KBM-7 (cell line): ENCODE measurements at regions not wholly inside any gene's neighbourhood (a gene's known extent, or its start where the extent isn't known, plus 50 kb on each side); places are given as distances from the start of the nearest gene placed in this dataset.

Source experiments
- DNase-seq: peaks from one replicate; pipeline ENCODE4 v3.0.0-alpha.2; 2015
- in situ Hi-C: fragments of 300-500 bp; cut with MboI; formaldehyde crosslinking; loops from 2 replicates; pipeline ENCODE4 v1.14.3; 2020; ENCODE audit warnings: low sequenced_read_pairs, low pct_unique_long_range_greater_than_20kb, mixed read lengths

DNA sequence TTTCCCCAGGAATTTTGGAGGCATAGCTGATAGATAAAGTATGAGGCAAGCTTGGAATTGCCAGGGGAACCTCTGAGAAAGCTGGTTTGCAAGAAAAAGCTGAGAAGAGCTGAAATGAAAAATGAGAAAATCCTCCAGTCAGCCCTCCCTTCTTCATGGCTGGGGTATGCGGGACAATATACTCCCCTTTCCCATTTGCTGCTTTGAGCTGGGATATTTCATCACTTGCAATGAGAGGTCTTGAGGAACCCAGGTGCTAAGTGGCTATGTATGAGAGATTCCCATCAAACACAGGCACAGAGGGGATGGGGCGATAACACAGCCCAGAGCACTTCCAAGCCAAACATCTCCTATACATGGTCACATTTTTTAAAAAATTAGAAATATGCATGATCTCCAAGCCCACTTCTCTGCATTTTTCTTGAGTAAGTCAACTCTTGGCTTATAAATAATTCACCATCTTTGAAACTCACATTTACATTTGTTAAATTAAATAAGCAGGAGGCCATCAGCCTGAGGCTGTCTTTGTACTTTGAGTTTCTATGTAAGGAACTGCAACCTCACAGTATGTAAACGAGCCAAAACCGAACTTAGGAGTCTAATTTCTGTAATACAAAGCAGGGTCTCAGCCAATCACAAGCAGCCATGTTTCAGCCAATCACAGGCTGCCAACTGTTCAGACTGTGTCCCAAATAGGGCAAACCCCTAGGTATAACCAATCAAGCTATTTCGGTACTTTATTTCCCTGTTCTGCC is 983.6 kb upstream of the NR2F2 start:
- in situ Hi-C loops: no loop called here
- no peak for DNase-seq

DNA sequence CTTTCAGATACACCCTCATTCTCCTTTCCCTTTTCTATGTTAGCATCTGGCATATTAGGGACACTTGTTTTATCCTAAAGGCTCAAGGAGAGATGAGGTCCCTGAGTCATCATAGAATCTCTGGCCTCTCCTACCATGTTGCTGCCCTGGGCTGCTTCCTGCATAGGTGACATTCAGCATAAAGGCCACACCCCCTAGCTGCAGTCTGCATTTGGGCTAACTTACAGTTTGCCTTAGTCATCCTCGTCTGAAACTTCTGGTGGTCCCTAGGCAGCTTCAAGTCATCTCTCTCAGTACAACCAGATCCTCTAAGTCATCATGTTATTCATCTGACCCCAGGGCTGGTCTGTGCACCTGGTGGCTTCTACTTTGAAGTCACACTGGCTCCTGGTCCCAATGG is 982.7 kb upstream of the NR2F2 start:
- no peak for DNase-seq
- in situ Hi-C loops: no loop called here

DNA sequence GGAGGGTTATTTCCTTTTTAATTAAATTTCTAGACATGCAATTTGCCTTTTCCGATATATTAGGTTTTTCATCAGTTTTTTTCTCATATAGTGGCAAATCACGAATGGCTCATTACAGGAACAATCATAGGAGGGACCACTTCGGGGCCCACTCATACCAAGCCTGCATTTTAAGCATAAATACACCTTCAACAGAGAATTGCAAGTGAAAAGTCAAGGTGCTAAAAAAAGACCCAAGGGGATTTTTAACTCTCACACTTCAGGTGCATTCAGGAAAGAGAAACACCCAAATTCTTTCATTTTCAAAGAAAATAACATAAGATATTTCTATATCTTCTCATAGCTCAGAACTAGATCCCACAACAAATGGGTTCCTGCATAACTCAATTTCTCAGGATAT is 979.6 kb upstream of the NR2F2 start:
- in situ Hi-C loops: no loop called here

DNA sequence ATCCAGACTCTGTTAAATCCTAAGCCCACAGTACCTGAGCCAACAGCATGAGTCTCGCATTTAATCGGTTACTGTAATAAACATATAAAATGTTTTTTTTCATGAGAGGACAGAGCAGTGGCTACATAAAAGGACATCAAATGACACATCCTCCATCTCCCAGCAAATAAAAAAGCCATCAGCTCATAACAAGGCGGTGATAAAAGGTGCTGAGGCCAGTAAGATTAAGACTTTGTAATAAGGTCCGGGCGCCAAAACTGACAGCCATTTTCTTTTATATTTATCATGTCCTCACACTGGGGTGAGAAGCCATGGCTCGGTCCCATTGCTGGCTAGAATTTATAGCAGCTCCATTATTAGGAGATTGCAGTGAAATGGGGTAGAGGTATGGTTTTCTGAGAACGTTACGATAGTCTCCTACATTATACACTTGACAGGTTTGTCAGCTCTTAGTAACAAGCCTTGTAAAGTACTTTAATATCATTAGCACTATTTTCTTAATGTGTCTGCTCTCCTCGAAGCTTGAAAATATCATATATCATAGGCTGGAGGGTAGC is 977.8 kb upstream of the NR2F2 start:
- in situ Hi-C loops: no loop called here
- no peak for DNase-seq

More for the DNA sequence above, 979.6 kb upstream of the NR2F2 start:
- no peak for DNase-seq

DNA sequence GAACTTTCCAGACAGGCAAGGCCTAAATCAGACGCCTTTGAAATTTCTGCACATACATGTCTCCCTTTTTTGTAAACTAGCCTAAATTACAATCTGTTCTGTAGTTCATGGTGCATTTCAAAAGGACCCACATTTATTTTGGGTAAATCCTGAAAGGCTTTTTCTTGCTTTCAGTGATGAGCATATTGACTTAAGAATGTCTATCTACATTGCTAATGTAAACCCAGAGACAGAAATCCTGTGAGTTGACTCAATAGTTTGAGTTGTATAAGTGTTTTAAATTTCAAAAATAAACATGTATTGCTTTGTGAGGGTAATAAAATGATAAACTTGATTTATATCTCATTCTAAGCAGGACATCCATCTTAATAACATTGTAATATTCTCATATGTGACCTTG is 977.0 kb upstream of the NR2F2 start:
- in situ Hi-C loops: no loop called here

DNA sequence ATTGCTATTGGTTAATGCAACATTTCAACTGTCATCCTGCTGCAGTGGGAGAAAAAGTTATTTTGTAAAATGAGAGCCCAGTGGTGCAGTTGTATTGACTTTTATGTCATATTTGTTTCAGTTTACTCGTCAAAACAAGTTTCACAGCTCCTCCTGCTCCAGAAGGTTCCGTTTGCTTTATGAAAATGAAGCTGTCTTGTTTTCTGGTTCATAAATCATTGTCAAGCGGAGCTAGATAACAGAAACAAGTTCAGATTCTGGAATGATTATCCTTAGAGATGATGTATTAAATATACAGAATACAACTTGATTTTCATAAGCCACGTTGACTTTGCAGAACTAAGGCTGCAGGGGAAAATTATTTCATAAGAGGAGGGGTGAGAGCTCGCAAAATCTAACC is 970.5 kb upstream of the NR2F2 start:
- in situ Hi-C loops: no loop called here
- DNase-seq: no peak

More for the DNA sequence above, 977.0 kb upstream of the NR2F2 start:
- no peak for DNase-seq

DNA sequence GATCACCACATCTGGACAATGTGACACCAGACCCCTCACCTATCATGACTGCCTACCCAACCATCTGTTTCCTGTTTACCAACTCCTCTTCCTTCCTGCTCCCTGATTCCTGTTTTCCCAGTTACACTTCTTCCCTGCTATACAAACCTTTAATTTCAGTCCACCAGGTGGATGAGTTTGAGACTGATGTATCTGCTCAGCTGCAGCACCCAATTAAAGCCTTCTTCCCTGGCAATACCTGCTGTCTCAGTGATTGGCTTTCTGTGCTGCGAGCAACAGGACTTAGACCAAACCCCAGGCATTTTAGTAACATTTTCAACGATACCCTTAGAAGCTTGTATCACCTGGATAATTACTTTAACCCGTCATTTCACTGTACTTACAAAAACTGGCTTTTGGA is 968.2 kb upstream of the NR2F2 start:
- in situ Hi-C loops: no loop called here
- no peak for DNase-seq

DNA sequence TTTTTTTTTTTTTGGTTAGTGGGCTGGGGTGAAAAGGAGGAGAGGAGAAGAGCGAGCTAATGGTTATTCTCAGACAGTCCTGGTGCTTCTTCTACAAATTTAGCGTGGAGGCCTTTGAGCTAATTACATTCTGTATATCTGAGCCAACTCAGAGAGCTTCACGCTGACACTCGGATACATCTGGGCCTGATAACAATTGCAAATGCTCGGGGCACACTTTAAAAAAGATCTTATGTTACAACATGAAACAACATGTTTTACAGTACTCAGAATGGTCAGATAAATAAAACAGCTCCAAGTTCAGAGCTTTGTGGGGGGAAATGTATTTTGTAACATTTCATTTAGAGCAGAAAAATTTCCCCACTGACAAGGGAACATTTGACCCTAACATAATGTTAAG is 966.9 kb upstream of the NR2F2 start:
- in situ Hi-C loops: no loop called here
- DNase-seq: no peak

DNA sequence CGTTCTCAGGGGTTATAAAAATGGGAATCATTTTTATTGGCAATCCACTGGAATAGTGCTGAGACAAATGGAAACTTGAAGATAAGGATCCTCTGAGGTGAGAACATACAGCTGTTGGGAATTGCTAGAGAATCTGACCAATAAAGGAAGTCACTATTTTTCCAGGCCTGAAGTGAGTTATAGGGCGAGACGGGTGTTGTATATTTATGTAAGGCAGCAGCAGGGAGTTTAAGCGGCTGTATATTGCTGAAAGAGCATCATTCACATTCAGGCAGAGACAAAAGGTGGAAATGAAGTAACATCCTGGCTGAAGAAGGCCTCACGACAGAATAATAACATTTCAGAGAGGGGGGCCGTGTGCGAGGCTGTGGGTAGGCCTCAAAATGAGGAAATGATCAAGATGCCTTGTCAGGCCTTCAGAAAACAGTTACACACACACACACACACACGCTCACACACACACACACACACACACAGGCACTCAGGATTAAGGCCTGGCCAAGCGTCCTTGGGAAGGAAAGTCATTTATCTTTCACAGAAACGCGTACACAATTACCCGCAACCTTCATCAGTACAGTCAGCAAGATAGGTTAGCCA is 964.9 kb upstream of the NR2F2 start:
- in situ Hi-C loops: no loop called here
- DNase-seq: peak; percentile 8

DNA sequence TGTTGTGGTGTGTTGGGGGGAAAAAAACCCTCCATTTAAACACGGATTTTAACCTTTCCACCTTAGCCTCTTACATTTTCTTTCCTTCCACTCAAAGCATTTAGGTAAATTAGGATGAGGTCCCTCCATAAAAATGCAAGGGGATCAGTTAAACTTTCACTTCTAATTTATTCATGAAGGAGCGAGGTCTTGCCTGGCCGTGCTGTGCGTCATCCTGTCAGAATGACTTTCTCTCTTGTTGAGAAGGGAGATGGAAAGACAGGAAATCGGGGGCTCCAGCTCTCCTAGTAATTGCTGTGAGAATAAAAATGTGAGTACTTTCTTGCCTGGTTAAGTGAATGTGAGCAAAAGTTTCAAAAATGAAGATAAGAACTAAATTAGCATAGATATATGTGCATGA is 962.3 kb upstream of the NR2F2 start:
- in situ Hi-C loops: no loop called here
- DNase-seq: no peak

DNA sequence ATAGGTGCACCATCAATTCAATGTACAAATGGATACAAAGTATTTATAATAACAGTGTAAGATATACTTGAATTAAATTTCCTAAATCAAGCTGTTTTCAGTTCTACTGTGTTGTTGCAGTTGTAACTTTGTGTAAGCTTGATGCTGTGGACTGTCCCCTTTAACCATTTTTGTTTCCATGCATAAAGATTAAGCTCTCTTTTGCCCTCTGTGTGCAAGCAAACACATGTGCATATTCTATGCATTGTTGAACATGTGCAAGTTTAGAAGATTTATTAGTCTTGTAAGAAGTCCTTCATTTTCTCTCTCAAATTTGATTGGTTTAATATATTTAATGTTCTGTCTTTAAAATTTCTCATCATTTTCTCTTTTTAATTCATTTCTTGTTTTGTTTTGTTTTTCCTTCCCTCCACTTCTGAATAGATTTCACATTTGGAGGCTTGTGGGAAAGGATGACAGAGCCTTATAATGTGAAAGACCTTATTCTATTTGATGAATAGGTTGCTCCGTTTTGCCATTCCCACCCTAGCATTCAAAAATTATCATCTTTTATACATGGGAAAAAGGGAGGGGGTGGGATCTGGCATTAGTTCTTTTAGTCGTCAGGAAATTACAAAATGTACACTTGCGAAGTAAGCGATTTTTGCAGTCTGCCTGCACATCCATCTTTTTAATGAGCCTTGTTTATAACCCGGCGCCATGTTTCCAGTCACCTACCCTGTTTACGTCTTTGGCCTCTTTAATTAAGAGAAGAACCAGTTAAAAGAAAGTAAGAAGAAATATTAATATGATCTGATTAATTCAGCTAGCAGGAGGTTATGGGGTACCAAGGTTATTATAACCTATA is 961.5 kb upstream of the NR2F2 start:
- in situ Hi-C loops: no loop called here

DNA sequence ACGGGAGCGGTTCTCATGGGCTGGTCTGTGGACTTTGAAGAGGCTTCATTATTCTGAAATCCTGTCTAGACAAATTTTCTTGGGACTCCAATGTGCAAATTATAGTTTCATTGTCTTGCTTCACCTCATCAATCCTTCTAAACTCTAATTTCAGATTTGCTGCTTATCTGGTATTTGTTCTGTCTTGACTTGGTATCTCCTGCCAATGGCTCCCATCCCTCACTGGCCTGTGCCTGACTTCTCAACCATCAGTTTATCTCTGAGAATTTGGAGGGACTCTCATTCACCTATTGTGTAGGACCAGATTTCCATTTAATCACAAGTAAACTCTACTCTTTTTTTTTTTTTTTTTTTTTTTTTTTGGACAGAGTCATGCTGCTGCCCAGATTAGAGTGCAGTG is 960.2 kb upstream of the NR2F2 start:
- no peak for DNase-seq
- in situ Hi-C loops: no loop called here

More for the DNA sequence above, 961.5 kb upstream of the NR2F2 start:
- no peak for DNase-seq

DNA sequence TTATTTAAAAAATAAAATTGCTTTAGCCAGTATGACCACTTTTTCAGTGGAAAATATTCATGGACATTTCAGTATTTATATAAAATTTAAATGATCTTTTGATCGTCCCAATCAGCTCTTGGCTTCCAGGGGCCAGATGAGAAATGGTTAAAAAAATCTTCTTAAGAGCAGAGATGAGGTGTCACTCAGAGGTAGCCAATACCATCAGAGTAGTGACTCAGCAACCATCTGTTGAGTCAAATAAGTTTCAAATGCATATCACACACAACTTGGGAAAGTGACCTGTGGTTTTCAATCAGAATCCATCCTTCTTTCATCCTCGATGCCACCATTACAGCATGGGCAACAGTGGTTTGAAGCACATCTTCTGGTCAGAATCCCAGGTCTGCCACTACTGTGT is 958.8 kb upstream of the NR2F2 start:
- no peak for DNase-seq
- in situ Hi-C loops: no loop called here

DNA sequence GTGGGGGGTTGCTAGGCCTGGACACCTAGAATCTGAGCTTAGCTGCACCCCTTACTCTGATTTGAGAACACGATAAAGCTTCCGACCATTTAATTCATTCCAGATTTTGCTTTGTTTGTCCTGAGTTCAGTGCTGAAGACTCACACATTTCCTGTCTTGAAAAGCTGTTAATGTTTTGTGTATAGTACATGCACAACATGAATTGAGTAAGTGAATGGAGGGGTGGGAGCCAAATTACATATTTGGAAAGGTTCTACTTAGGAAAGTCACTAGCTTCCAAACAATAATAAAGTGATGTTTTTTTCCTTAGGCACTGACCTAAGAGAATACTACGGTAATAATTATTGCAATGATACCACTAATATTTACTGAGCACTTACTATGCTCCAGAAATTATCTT is 955.2 kb upstream of the NR2F2 start:
- DNase-seq: no peak

DNA sequence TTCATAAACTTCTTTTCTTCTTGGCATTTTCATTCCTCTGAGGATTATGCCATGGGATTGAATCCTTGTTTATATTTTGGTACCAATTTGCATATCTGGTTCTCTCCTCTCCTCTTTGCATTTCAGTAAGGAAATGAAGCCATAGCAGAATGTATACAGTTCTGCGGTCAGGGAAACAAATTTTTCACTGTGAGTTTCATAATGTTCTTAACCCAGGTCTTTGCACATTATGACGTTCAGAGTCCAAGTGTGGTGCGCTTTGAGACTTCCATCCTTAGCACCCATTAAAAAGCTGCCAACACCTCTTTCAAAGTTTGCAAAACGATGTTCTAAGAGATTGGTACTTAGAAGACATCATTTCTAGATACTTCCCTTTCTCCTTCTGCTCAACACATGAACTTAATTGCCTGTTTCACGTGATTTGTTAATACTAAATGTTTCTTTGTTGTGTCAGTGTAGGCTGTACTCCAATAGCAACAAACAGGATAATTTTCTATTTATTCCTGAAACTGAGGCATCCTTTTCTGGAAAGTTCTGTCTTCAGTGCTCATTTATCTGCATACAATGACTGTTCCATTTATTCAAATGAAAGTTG is 953.1 kb upstream of the NR2F2 start:
- in situ Hi-C loops: no loop called here

More for the DNA sequence above, 955.2 kb upstream of the NR2F2 start:
- in situ Hi-C loops: no loop called here

DNA sequence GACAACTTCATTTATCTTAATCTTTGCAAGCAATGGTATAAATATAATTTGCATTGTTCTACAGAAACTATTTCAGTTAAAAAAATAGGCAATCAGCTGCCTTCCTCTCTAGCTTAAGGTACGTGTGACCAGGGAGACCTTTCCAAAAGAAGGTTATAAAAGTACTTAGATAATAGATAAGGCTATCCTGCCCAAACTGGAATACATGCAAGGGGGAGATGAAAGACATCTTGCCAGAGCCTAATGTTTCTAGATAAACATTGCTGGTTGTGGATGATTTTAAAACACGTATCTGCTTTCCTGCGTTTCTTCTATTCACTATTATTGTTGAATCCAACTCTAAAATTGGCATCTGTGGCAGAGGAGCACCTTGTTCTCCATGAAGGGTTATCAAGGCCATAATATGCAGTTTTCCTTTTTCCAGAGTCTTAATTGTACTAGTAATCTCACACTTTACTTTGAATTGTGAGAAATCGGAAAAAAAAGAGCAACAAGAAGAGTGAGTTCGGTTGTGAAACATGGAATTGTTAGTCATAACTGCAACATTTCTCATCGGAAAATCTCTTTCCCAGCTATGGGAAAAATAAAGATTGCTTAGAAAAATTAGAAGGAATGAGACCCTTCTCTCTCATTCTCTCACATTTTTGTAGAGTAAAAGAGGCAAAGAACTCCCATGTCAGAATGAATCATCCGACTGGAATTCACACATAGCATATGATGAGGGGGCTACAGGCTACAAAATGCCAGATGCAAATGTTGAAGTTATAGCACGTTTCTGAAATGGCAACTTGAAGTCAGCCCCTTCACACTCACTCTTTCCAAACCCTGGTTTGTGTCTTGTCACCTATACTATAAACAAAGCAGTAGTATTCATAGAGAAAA is 936.1 kb upstream of the NR2F2 start:
- no peak for DNase-seq
- in situ Hi-C loops: no loop called here

More for the DNA sequence above, 953.1 kb upstream of the NR2F2 start:
- DNase-seq: no peak

DNA sequence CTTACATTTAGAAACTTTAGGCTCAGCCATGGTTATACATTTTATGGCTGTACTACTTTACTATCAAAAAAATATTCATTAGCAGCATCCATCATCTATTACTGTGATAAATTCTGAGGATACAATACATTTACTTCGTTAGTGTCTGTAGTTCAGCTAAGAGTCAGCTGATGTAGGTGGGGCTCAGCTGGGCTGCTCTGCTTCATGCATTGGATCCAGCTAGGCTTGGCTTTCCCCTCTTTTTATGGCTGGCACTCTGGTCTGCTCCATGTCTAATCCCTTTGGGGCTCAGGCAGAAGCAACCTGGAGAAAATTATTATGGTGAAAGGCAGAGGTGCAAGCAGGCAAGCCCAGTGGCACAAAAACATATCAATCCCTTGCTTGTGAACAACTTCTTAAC is 930.1 kb upstream of the NR2F2 start:
- DNase-seq: no peak
- in situ Hi-C loops: no loop called here

DNA sequence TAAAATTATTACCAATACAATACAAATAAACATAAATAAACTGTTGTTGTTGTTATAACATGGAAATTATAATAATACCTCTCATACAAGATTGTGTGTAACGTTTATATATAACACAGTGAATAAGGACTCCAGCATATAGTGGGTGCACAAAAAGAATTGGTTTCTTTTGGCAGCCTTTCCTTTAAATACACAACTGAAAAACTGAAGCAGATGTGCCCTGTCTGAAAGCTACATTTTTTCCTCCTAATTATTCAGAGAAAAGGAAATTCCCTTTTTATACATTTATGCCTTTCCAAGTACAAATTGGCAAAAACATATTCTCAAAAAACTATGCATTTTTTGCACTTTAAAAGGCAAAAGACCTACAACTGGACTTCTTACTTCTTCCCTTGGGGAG is 928.9 kb upstream of the NR2F2 start:
- in situ Hi-C loops: no loop called here
- DNase-seq: no peak

DNA sequence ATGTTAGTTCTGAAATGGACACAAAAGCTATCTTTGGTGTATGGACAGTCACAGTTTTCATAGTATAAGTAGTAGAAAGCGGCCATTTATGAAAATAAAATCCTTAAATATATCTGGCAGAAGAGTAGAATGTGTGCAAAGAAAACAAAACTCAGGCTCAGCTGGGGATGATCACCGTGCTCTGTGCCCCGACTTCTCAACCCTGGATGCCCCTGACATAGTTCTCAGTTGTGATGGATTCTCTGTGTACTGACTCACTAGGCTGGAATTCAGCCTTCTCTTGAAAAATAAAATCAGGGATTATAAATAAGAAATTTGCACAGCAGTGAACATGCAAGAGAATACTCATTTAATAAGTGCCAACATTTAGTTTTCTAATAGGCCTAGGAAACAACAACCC is 925.1 kb upstream of the NR2F2 start:
- DNase-seq: no peak
- in situ Hi-C loops: no loop called here
